ENCODE measurements at regions not wholly inside any gene's neighbourhood (a gene's known extent, or its start where the extent isn't known, plus 50 kb on each side); places are given as distances from the start of the nearest gene placed in this dataset.

- TF ChIP-seq EZH2phosphoT487 (IDR thresholded peaks at IDR 0.05; ENCODE audit: low read depth, severe bottlenecking, unreplicated experiment) (no peak), EZH2 (IDR thresholded peaks at IDR 0.05; ENCODE audit: borderline replicate concordance) (no peak)
- TF ChIP-seq, protein P1, sequence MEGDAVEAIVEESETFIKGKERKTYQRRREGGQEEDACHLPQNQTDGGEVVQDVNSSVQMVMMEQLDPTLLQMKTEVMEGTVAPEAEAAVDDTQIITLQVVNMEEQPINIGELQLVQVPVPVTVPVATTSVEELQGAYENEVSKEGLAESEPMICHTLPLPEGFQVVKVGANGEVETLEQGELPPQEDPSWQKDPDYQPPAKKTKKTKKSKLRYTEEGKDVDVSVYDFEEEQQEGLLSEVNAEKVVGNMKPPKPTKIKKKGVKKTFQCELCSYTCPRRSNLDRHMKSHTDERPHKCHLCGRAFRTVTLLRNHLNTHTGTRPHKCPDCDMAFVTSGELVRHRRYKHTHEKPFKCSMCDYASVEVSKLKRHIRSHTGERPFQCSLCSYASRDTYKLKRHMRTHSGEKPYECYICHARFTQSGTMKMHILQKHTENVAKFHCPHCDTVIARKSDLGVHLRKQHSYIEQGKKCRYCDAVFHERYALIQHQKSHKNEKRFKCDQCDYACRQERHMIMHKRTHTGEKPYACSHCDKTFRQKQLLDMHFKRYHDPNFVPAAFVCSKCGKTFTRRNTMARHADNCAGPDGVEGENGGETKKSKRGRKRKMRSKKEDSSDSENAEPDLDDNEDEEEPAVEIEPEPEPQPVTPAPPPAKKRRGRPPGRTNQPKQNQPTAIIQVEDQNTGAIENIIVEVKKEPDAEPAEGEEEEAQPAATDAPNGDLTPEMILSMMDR (IDR thresholded peaks at IDR 0.05; ENCODE audit: poor library complexity): no peak
These were observed 94.2 kb upstream of the SRSF6 start for GRCh38 chr20:43363506-43363905.

Data from hepatocyte (in vitro differentiated cells).